ENCODE measurements at regions not wholly inside any gene's neighbourhood (a gene's known extent, or its start where the extent isn't known, plus 50 kb on each side); places are given as distances from the start of the nearest gene placed in this dataset.

DNA sequence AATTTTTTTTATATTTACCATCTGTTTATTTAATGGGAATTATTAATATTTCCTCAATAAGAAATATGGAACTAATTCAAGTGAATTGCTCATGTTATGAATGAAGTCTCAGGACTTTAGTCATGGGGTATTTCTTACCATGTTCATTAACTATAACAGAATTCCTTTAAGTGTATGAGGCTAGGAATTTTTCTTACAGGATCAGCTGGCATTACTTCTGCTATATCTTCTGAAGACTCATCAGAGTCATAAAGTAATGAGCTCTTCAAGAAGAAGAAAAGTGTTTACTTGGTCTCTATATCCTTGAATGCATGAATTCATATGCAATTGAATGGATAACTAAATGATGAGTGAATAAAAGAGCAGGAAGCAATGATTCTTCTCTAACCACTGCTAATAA lies 486.8 kb upstream of the THBS1 start:
- no peak for ATAC-seq
- H4K20me1 ChIP-seq (ENCODE audit: insufficient read depth, low read length), result no peaks in the 10 kb centered on the region
- H3K27ac ChIP-seq (ENCODE audit: extremely low read length, insufficient read depth, low read length), result no peak overlapping the region
- no peak for TF ChIP-seq ZNF383 (CRISPR knock-in tag; IDR thresholded peaks at IDR 0.05; ENCODE audit: borderline replicate concordance)
- no peak for TF ChIP-seq FOXC1 (CRISPR knock-in tag; IDR thresholded peaks at IDR 0.05; ENCODE audit: borderline replicate concordance)
- TF ChIP-seq ZNF501 (CRISPR knock-in tag; IDR thresholded peaks at IDR 0.05), result no peak
- no peak overlapping the region for H3K9ac ChIP-seq (ENCODE audit: insufficient read depth, low read depth, low read length)
- ChIA-PET POLR2A (no interaction called here), CTCF (ENCODE audit: low intra/inter-chr PET ratio, low total read pairs) (no interaction called here)
- in situ Hi-C loops (cut with HindIII; ENCODE audit: extremely low pct_ligation_motif_present, low pct_unique_long_range_greater_than_20kb) (no loop called here), intact Hi-C loops (cut with micrococcal nuclease; ENCODE audit: unreplicated experiment) (no loop called here)
- H3K9me3 ChIP-seq (ENCODE audit: low read length), result no peaks in the 10 kb centered on the region
- no peaks in the 10 kb centered on the region for H3K4me1 ChIP-seq (ENCODE audit: insufficient read depth, low read length)
- no peak for DNase-seq (ENCODE audit: low spot score)
- no peaks in the 10 kb centered on the region for H3K79me2 ChIP-seq (ENCODE audit: insufficient read depth, low read length)
- no peak overlapping the region for H3K4me2 ChIP-seq (ENCODE audit: low read depth, low read length)
- peaks cover 0 to 4% of the 10 kb centered on the region in 2 experiments; a peak in 1 of 5 replicates for H3K27me3 ChIP-seq (ENCODE audit: control insufficient read depth in 1 of 2, insufficient read depth in 2 of 2, low read length in 2 of 2)
- no TSS peak for BruUV-seq (replicated peaks)
- H3K4me3 ChIP-seq (replicated peaks in 1 of 3; ENCODE audit: insufficient read depth in 1 of 3, low read depth in 2 of 3, low read length in 3 of 3), result no peak overlapping the region
- FAIRE-seq, result no peak
- no peaks in the 10 kb centered on the region for H3K36me3 ChIP-seq (replicated peaks in 1 of 2; ENCODE audit: control insufficient read depth in 1 of 2, insufficient read depth in 2 of 2, low read length in 2 of 2)
- H2AFZ ChIP-seq (ENCODE audit: low read length), result no peak overlapping the region

DNA sequence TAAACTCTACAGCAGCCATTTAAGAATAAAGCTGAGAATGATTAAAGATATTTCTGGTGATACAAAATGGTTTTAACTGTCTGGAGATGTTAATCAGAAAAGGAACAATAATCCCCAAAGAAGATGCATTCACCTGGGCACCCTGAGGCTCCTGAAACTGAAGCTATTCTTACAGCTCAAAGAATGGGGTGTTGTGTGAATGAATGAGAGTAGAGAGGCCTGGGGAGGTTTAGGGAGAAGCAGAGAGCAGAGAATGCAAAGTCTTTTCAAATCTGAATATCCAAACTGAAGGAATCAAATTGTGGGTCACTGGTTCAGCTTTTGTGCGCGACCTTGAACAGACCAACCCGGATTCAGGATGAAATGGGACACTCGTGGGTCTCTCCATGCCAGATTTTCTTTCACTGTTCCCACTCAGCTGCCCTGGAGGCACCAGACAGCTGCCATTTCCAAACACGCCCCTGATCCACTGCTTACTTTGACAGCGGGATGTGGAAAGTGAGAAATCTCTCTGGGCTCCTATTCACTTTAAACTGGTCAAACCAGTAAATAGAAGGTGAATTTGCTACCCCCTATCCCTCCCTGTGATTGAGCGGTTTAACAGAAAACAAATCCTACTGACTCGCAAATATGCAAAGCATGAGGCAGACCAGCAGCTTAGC lies 485.5 kb upstream of the THBS1 start:
- no peaks in the 10 kb centered on the region for H3K4me1 ChIP-seq (ENCODE audit: insufficient read depth, low read length)
- no peak overlapping the region for H3K4me2 ChIP-seq (ENCODE audit: low read depth, low read length)
- no peaks in the 10 kb centered on the region for H3K9me3 ChIP-seq (ENCODE audit: low read length)
- FAIRE-seq (no peak), DNase-seq (ENCODE audit: low spot score) (no peak), ATAC-seq (no peak)
- POLR2A ChIA-PET, result no interaction called here
- 44% methylated on average over 7 of the region's 8 CpGs for WGBS (ENCODE audit: low lambda C conversion rate)
- no peak overlapping the region for H2AFZ ChIP-seq (ENCODE audit: low read length)
- BruUV-seq (replicated peaks), result no TSS peak
- H3K36me3 ChIP-seq (replicated peaks in 1 of 2; ENCODE audit: control insufficient read depth in 1 of 2, insufficient read depth in 2 of 2, low read length in 2 of 2), result no peaks in the 10 kb centered on the region
- H4K20me1 ChIP-seq (ENCODE audit: insufficient read depth, low read length), result no peaks in the 10 kb centered on the region
- no peak for TF ChIP-seq CBX2 (IDR thresholded peaks at IDR 0.05; ENCODE audit: low read depth, low read length)
- no peak for TF ChIP-seq CBX2 (CRISPR knock-in tag; IDR thresholded peaks at IDR 0.05; ENCODE audit: low read depth)
- no peak for TF ChIP-seq SNAI1 (CRISPR knock-in tag; IDR thresholded peaks at IDR 0.05; ENCODE audit: borderline replicate concordance)
- TF ChIP-seq ZNF138 (CRISPR knock-in tag; IDR thresholded peaks at IDR 0.05; ENCODE audit: low read depth), result no peak
- peaks cover 0 to 4% of the 10 kb centered on the region in 2 experiments; a peak in 1 of 5 replicates for H3K27me3 ChIP-seq (ENCODE audit: control insufficient read depth in 1 of 2, insufficient read depth in 2 of 2, low read length in 2 of 2)
- H3K27ac ChIP-seq (ENCODE audit: extremely low read length, insufficient read depth, low read length), result no peak overlapping the region
- no peaks in the 10 kb centered on the region for H3K79me2 ChIP-seq (ENCODE audit: insufficient read depth, low read length)
- H3K9ac ChIP-seq (ENCODE audit: insufficient read depth, low read depth, low read length), result no peak overlapping the region
- intact Hi-C loops (cut with micrococcal nuclease; ENCODE audit: unreplicated experiment), result no loop called here
- no peak overlapping the region for H3K4me3 ChIP-seq (replicated peaks in 1 of 3; ENCODE audit: insufficient read depth in 1 of 3, low read depth in 2 of 3, low read length in 3 of 3)
- CTCF ChIA-PET (ENCODE audit: low intra/inter-chr PET ratio, low total read pairs), result no interaction called here
- in situ Hi-C loops (cut with HindIII; ENCODE audit: extremely low pct_ligation_motif_present, low pct_unique_long_range_greater_than_20kb), result no loop called here
